Activated CD4-positive, alpha-beta memory T cell treated with anti-CD3 and anti-CD28 coated beads, Interleukin-2, amount 10 ng/mL, durations not matched to agents 7 days and 5 days (primary cell): ENCODE measurements at regions not wholly inside any gene's neighbourhood (a gene's known extent, or its start where the extent isn't known, plus 50 kb on each side); places are given as distances from the start of the nearest gene placed in this dataset.

Source experiments
- CTCF ChIA-PET: fragments of 350-600 bp; sonication (Branson Sonifier 250); formaldehyde crosslinking; loops from one replicate; lab custom pipeline; 2021; ENCODE audit warnings: antibody characterized with exemption, inconsistent platforms; lab: Charles Lee
- POLR2A ChIA-PET: fragments of 350-600 bp; sonication (Branson Sonifier 250); formaldehyde crosslinking; loops from one replicate; lab custom pipeline; 2021; ENCODE audit warnings: antibody characterized with exemption; lab: Charles Lee
- DNase-seq: peaks from one replicate; pipeline ENCODE4 v3.0.0-alpha.2; 2020
- H3K27ac Mint-ChIP-seq: one replicate; pipeline ENCODE4 v1.8.0; 2021; ENCODE audit warnings: mild to moderate bottlenecking, mixed read lengths
- H3K27me3 Mint-ChIP-seq: one replicate; pipeline ENCODE4 v1.8.0; 2021; ENCODE audit warnings: mixed read lengths
- H3K36me3 Mint-ChIP-seq: one replicate; pipeline ENCODE4 v1.8.0; 2021; ENCODE audit warnings: low read depth, mixed read lengths
- H3K4me1 Mint-ChIP-seq: one replicate; pipeline ENCODE4 v1.8.0; 2021; ENCODE audit warnings: mixed read lengths
- H3K4me3 Mint-ChIP-seq: one replicate; pipeline ENCODE4 v1.8.0; 2021; ENCODE audit warnings: mild to moderate bottlenecking, mixed read lengths
- H3K9me3 Mint-ChIP-seq: one replicate; pipeline ENCODE4 v1.8.0; 2021; ENCODE audit warnings: mixed read lengths

- Mint-ChIP-seq H3K27ac (no peak overlapping the region), H3K36me3 (no peaks in the 10 kb centered on the region), H3K4me1 (peaks cover 3% of the 10 kb centered on the region), H3K4me3 (no peak overlapping the region), H3K27me3 (no peaks in the 10 kb centered on the region), H3K9me3 (no peaks in the 10 kb centered on the region)
- CTCF ChIA-PET = interaction anchor here (1.2 to 1.7 kb wide), 2 partner anchors 191 to 405 kb away, joined by 3 read pairs; no protein-coding TSS in a partner anchor
- no peak for DNase-seq
- POLR2A ChIA-PET = no interaction called here
Measured at GRCh38 chr2:190804182-190804795, 76.3 kb upstream of the GLS start.

DNA sequence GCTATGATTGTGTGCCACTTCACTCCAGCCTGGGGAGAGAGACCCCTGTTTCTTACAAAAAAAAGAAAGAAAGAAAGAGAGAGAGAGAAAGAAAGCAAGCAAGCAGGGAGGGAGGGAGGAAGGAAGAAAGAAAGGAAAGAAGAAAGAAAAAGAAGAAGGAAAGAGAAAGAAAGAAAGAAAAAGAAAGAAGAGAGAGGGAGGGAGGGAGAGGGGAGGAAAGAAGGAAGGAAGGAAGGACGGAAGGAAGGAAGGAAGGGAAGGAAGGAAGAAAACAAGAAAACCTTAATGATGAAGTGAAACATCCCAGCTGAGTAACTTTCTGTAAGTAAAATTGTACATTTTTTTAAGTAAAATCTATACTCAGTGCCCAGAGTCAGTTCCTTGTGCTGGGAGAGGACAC, 75.5 kb upstream of the GLS start:
- Mint-ChIP-seq H3K36me3 (no peaks in the 10 kb centered on the region), H3K4me3 (no peak overlapping the region), H3K9me3 (no peaks in the 10 kb centered on the region), H3K27ac (no peak overlapping the region), H3K4me1 (peaks cover 3% of the 10 kb centered on the region), H3K27me3 (no peaks in the 10 kb centered on the region)
- ChIA-PET CTCF (interaction anchor here (0.9 to 1.7 kb wide), 3 partner anchors 22 to 406 kb away, joined by 3 read pairs; no protein-coding TSS in a partner anchor), POLR2A (no interaction called here)
- no peak for DNase-seq

DNA sequence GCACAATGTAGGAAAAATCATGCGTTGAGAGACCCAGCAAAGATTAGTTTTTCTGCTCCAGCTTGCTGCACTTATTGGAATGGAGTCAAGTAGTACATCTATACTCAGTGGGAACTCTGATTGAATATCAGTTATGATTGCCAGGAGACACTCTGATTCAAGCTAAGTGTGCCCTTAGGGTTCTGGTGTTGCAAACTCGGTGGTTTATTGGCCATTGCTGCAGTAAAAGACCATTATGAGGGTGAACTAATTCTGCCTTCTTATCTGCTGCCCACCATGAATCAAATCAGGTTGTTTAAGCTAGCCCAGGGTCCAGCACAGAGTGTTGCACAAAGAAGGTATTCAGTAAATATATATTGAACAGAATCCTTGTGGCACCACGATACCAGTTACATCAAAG, 74.8 kb upstream of the GLS start:
- Mint-ChIP-seq H3K27me3 (no peaks in the 10 kb centered on the region), H3K36me3 (no peaks in the 10 kb centered on the region), H3K9me3 (no peaks in the 10 kb centered on the region), H3K4me3 (no peak overlapping the region), H3K27ac (no peak overlapping the region), H3K4me1 (peaks cover 3% of the 10 kb centered on the region)
- ChIA-PET POLR2A (no interaction called here), CTCF (interaction anchor here (0.9 to 1.2 kb wide), 2 partner anchors 22 to 407 kb away, joined by 3 read pairs; no protein-coding TSS in a partner anchor)
- DNase-seq = no peak

- H3K9me3 Mint-ChIP-seq = no peaks in the 10 kb centered on the region
- CTCF ChIA-PET = no interaction called here
- no peak overlapping the region for H3K27ac Mint-ChIP-seq
- H3K4me1 Mint-ChIP-seq = peaks cover 3% of the 10 kb centered on the region
- no peak for DNase-seq
- H3K36me3 Mint-ChIP-seq = no peaks in the 10 kb centered on the region
- POLR2A ChIA-PET = no interaction called here
- H3K4me3 Mint-ChIP-seq = no peak overlapping the region
- H3K27me3 Mint-ChIP-seq = no peaks in the 10 kb centered on the region
Measured at GRCh38 chr2:190807886-190808285, 72.7 kb upstream of the GLS start.

DNA sequence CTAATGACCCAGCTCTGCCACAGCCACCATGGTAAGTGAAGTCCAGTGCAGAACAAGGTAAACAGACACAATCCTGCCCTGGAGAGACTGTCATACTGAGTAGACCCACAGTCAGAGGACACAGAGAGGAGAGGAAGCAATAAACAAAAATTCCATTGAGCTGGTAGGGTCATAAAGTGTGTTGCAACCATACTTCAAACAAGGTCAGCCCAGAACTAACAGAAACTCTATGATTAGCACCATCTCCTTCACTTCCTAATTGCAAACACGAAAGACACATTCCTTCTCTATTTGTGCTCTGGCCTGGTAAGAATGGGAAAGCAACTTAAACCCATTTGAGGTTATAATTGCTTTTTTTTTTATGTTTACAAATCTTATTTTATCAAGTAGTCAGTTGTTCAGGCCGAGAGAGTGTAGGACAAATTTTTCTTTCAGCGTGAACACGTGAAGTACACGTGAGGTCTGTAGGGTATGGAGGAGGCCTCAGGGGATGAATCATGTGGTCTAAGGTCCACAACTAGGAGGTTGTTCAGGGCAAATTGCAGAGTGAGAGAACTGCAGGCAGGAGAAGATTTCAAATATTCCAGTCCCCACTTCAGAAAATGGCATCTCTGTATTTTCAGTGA, 71.4 kb upstream of the GLS start:
- Mint-ChIP-seq H3K4me3 (no peak overlapping the region), H3K27ac (no peak overlapping the region), H3K4me1 (peaks cover 3% of the 10 kb centered on the region), H3K9me3 (no peaks in the 10 kb centered on the region), H3K27me3 (no peaks in the 10 kb centered on the region), H3K36me3 (no peaks in the 10 kb centered on the region)
- ChIA-PET POLR2A (interaction anchor here (1.5 kb wide), 1 partner anchor 15 kb away, joined by 3 read pairs; no protein-coding TSS in a partner anchor), CTCF (interaction anchor here (0.6 kb wide), 1 partner anchor 198 kb away, joined by 4 read pairs; no protein-coding TSS in a partner anchor)
- no peak for DNase-seq

GRCh38 chr2:190809876-190810525, 70.6 kb upstream of the GLS start:
- Mint-ChIP-seq H3K4me3 (no peak overlapping the region), H3K36me3 (no peaks in the 10 kb centered on the region), H3K4me1 (peaks cover 3% of the 10 kb centered on the region), H3K27ac (no peak overlapping the region), H3K9me3 (no peaks in the 10 kb centered on the region), H3K27me3 (no peaks in the 10 kb centered on the region)
- CTCF ChIA-PET = interaction anchor here (1.0 kb wide), 1 partner anchor 29 kb away, joined by 3 read pairs; no protein-coding TSS in a partner anchor
- POLR2A ChIA-PET = interaction anchor here (1.5 kb wide), 1 partner anchor 16 kb away, joined by 3 read pairs; no protein-coding TSS in a partner anchor
- DNase-seq = no peak

DNA sequence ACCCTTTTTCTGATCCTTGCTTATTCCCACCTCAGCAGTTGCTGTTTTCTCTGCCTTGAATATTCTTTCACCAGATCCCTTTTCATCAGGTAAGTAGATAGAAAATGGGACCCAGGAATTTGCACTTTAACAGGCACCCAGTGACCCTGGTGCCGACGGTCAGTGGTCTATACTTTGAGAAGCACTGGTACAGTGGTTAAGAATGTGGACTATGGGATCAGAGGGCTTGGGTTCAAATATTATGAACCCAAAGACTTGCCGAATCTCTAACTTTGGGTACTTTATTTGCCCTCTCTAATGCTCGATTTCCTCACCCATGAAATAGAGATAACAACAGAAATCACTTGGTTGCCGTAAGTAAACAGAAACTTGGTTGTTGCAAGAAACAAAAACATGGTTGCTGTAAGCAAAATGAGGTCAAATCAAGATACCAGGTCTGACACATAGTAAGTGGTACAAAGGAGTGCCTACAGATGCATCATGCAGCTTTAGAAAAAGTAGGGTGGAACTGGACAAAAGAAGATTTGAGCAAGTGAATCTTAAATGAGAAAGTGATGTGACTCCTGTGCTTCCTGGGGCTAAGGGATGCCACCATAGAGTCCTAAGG, 69.5 kb upstream of the GLS start:
- no peak overlapping the region for H3K4me3 Mint-ChIP-seq
- POLR2A ChIA-PET = no interaction called here
- H3K9me3 Mint-ChIP-seq = peaks cover 1% of the 10 kb centered on the region
- CTCF ChIA-PET = interaction anchor here (1.0 kb wide), 1 partner anchor 30 kb away, joined by 3 read pairs; no protein-coding TSS in a partner anchor
- no peaks in the 10 kb centered on the region for H3K27me3 Mint-ChIP-seq
- peaks cover 3% of the 10 kb centered on the region for H3K4me1 Mint-ChIP-seq
- H3K27ac Mint-ChIP-seq = no peak overlapping the region
- no peak for DNase-seq
- no peaks in the 10 kb centered on the region for H3K36me3 Mint-ChIP-seq

DNA sequence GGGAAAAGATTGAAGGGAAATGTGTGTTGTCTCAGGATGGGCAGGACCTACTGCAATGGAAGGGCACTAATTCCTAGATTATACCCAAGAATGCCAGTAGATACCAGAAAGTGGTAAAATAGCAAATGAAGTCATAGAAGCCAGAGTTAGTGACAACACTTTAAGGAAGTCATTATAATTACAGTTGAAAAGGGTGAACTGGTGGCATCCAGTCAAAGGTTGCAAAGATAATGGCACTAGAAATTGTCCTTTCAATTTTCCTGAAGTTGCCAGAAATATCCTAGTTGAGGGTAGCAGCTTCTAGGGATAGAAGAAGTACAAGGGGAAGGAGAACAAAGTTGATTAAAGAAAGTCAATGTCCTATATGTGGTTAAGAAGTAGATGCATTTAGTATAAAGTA, 68.8 kb upstream of the GLS start:
- ChIA-PET CTCF (no interaction called here), POLR2A (no interaction called here)
- peaks cover 3% of the 10 kb centered on the region for H3K4me1 Mint-ChIP-seq
- H3K4me3 Mint-ChIP-seq = no peak overlapping the region
- DNase-seq = no peak
- no peaks in the 10 kb centered on the region for H3K27me3 Mint-ChIP-seq
- H3K9me3 Mint-ChIP-seq = peaks cover 6% of the 10 kb centered on the region
- H3K27ac Mint-ChIP-seq = no peak overlapping the region
- H3K36me3 Mint-ChIP-seq = no peaks in the 10 kb centered on the region

DNA sequence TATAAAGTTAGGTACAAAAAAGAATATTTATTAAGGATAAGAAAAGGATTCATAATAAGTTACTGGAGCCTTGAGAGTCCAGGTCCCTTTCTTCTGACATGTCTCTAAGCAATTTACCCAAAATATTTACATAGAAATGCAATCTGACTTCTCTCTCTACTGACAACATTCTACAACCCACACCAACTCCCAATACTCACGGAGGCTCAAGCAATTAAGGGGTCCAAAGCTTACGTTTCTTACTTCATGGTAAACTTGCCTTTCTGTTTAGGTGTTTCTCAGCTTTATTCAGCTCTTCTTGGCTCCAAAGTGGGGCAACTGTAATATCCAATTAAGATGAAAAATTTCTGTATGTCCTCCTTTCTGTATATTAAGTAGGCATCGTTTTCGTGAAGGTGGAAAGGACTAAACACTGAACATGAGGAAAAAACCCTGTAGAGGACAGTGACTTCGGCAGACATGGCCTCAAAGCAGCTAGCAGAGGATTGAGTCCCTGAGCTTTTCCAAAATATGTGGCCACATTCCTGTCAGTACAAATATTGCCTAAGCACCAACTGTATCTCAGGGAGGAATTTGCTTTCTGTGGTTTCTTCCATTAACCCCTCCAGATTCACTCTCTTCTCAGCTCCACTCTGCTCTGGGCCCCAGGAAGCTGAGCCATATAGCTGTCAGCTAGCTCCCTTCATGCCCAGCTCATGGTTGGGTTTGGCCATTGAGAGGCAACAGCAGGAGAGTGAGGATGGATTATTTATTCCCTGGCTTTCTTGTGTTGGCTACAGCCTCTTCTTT, 67.9 kb upstream of the GLS start:
- H3K27ac Mint-ChIP-seq = no peak overlapping the region
- H3K4me3 Mint-ChIP-seq = no peak overlapping the region
- ChIA-PET POLR2A (no interaction called here), CTCF (no interaction called here)
- H3K36me3 Mint-ChIP-seq = no peaks in the 10 kb centered on the region
- DNase-seq = no peak
- H3K27me3 Mint-ChIP-seq = no peaks in the 10 kb centered on the region
- peaks cover 10% of the 10 kb centered on the region for H3K9me3 Mint-ChIP-seq
- H3K4me1 Mint-ChIP-seq = peaks cover 2% of the 10 kb centered on the region

- no peak overlapping the region for H3K4me3 Mint-ChIP-seq
- H3K9me3 Mint-ChIP-seq = peaks cover 11% of the 10 kb centered on the region
- H3K27me3 Mint-ChIP-seq = no peaks in the 10 kb centered on the region
- H3K36me3 Mint-ChIP-seq = no peaks in the 10 kb centered on the region
- ChIA-PET CTCF (interaction anchor here (0.6 to 1.6 kb wide), 2 partner anchors 19 to 35 kb away, joined by 3 to 7 read pairs; no protein-coding TSS in a partner anchor), POLR2A (no interaction called here)
- no peaks in the 10 kb centered on the region for H3K4me1 Mint-ChIP-seq
- DNase-seq = no peak
- no peak overlapping the region for H3K27ac Mint-ChIP-seq
Measured at GRCh38 chr2:190815226-190815625, 65.4 kb upstream of the GLS start.

DNA sequence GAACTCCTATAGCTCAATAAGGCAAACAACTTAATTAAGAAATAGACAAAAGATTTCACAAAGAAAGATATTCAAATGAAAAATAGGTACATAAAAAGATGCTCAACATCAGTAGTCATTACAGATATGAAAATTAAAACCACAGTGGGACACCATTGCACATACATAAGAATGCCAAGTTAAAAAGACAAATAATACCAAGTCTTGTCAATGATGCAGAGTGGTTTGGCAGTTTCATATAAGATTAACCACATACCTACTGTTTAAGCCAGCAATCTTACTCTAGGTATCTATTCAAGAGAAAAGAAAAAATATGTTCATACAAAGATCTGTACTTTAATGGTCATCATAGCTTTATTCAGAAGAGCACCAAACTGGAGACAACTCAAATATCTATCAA, 63.5 kb upstream of the GLS start:
- DNase-seq = no peak
- H3K4me1 Mint-ChIP-seq = no peaks in the 10 kb centered on the region
- no peak overlapping the region for H3K27ac Mint-ChIP-seq

GRCh38 chr2:190819840-190820301, 60.8 kb upstream of the GLS start:
- Mint-ChIP-seq H3K27me3 (no peaks in the 10 kb centered on the region), H3K27ac (no peak overlapping the region), H3K4me3 (no peak overlapping the region), H3K36me3 (no peaks in the 10 kb centered on the region), H3K9me3 (peaks cover 11% of the 10 kb centered on the region), H3K4me1 (no peaks in the 10 kb centered on the region)
- no peak for DNase-seq
- ChIA-PET CTCF (no interaction called here), POLR2A (interaction anchor here (1.3 kb wide), 1 partner anchor 63 kb away, joined by 3 read pairs; no protein-coding TSS in a partner anchor)

More for the DNA sequence above, 63.5 kb upstream of the GLS start:
- no peaks in the 10 kb centered on the region for H3K36me3 Mint-ChIP-seq
- H3K27me3 Mint-ChIP-seq = no peaks in the 10 kb centered on the region
- peaks cover 11% of the 10 kb centered on the region for H3K9me3 Mint-ChIP-seq
- no peak overlapping the region for H3K4me3 Mint-ChIP-seq
- POLR2A ChIA-PET = no interaction called here
- CTCF ChIA-PET = no interaction called here
